CD4-positive, alpha-beta T cell (primary cell): ENCODE measurements at regions not wholly inside any gene's neighbourhood (a gene's known extent, or its start where the extent isn't known, plus 50 kb on each side); places are given as distances from the start of the nearest gene placed in this dataset.

ENCODE experiments used
- ATAC-seq: fragments of 200-7000 bp; cut with Tn5 transposase; one replicate; pipeline ENCODE4 v1.10.0; 2022; ENCODE audit warnings: mild to moderate bottlenecking; ENCODE audit not compliant: poor library complexity
- CTCF ChIA-PET: fragments of 350-600 bp; sonication (Branson Sonifier 250); formaldehyde crosslinking; loops from one replicate; lab custom pipeline; 2021; ENCODE audit warnings: antibody characterized with exemption, inconsistent platforms; lab: Charles Lee
- POLR2A ChIA-PET: fragments of 350-600 bp; sonication (Branson Sonifier 250); formaldehyde crosslinking; loops from one replicate; lab custom pipeline; 2021; ENCODE audit warnings: antibody characterized with exemption, inconsistent platforms; lab: Charles Lee
- DNase-seq, 14 experiments: peaks; one replicate each; pipeline ENCODE4 v3.0.0-alpha.2; 2013 to 2020; ENCODE audit warnings: mixed read lengths in 2 of 14
- H3K27ac ChIP-seq, 2 donors: one replicate each; pipeline versions ENCODE4 v1.5.1 to v1.7.0; 2013; ENCODE audit warnings: low read length in 2 of 2, low read depth in 1 of 2, mild to moderate bottlenecking in 1 of 2
- H3K27me3 ChIP-seq, 2 experiments: 1 replicate in 1 of 2; 2 replicates in 1 of 2; pipeline versions ENCODE4 v1.6.1 to v1.7.0; 2013; ENCODE audit warnings: low read length in 2 of 2, control low read depth in 1 of 2, mild to moderate bottlenecking in 1 of 2, moderate library complexity in 1 of 2; ENCODE audit not compliant: insufficient read depth in 2 of 2, control insufficient read depth in 1 of 2
- H3K36me3 ChIP-seq: one replicate; pipeline ENCODE4 v1.6.1; 2013; ENCODE audit warnings: low read length, control low read depth; ENCODE audit not compliant: insufficient read depth
- H3K4me1 ChIP-seq: one replicate; pipeline ENCODE4 v1.6.1; 2013; ENCODE audit warnings: low read length, control low read depth; ENCODE audit not compliant: insufficient read depth
- H3K4me3 ChIP-seq: one replicate; pipeline ENCODE4 v1.5.1; 2013; ENCODE audit warnings: mild to moderate bottlenecking, low read length, moderate library complexity
- H3K9me3 ChIP-seq, 2 experiments: 1 replicate in 1 of 2; 2 replicates in 1 of 2; pipeline versions ENCODE4 v1.6.1 to v1.7.0; 2013; ENCODE audit warnings: low read length in 2 of 2, mild to moderate bottlenecking in 2 of 2, control low read depth in 1 of 2, moderate library complexity in 1 of 2; ENCODE audit not compliant: control insufficient read depth in 1 of 2, insufficient read depth in 1 of 2
- H3K27ac Mint-ChIP-seq: one replicate; pipeline ENCODE4 v1.8.0; 2020; ENCODE audit warnings: mixed read lengths
- H3K27me3 Mint-ChIP-seq: one replicate; pipeline ENCODE4 v1.8.0; 2021; ENCODE audit warnings: mixed read lengths
- H3K36me3 Mint-ChIP-seq: one replicate; pipeline ENCODE4 v1.8.0; 2021; ENCODE audit warnings: low read depth, mixed read lengths
- H3K4me1 Mint-ChIP-seq: one replicate; pipeline ENCODE4 v1.8.0; 2021; ENCODE audit warnings: low read depth, mixed read lengths
- H3K4me3 Mint-ChIP-seq: one replicate; pipeline ENCODE4 v1.8.0; 2020; ENCODE audit warnings: mild to moderate bottlenecking, mixed read lengths
- H3K9me3 Mint-ChIP-seq: one replicate; pipeline ENCODE4 v1.8.0; 2020; ENCODE audit warnings: mixed read lengths
- CTCF ChIP-seq: fragments of 200-600 bp; IDR thresholded peaks from one replicate; pipeline ENCODE4 v1.8.0; 2022; ENCODE audit warnings: antibody characterized with exemption, mild to moderate bottlenecking
- intact Hi-C, 2 experiments: fragments of 100-400 bp; cut with DNase I in 1 of 2; cut with micrococcal nuclease in 1 of 2; formaldehyde crosslinking; loops; one replicate each; pipeline versions ENCODE4 v1.15.1 to v1.9.0; 2023 to 2025; cut with DNase I, micrococcal nuclease

- POLR2A ChIA-PET, result no interaction called here
- no peak overlapping the region for H3K27ac Mint-ChIP-seq
- no peak for DNase-seq
- TF ChIP-seq CTCF, result no peak
- ATAC-seq, result no peak
- H3K4me3 ChIP-seq, result no peak overlapping the region
- H3K4me3 Mint-ChIP-seq, result no peak overlapping the region
- H3K36me3 Mint-ChIP-seq, result no peaks in the 10 kb centered on the region
- H3K4me1 Mint-ChIP-seq, result no peaks in the 10 kb centered on the region
- H3K4me1 ChIP-seq, result no peaks in the 10 kb centered on the region
- H3K9me3 Mint-ChIP-seq, result no peaks in the 10 kb centered on the region
- intact Hi-C loops, result no loop called here
- H3K36me3 ChIP-seq, result no peaks in the 10 kb centered on the region
- H3K27ac ChIP-seq, result no peak overlapping the region
- peaks cover 21% of the 10 kb centered on the region for H3K27me3 Mint-ChIP-seq
- no peaks in the 10 kb centered on the region for H3K27me3 ChIP-seq
- no peaks in the 10 kb centered on the region for H3K9me3 ChIP-seq
- CTCF ChIA-PET, result no interaction called here
These were observed 149.8 kb downstream of the DACT1 start for GRCh38 chr14:58787592-58787991.

GRCh38 chr14:58788655-58789503 is 151.1 kb downstream of the DACT1 start:
- Histone ChIP-seq H3K4me1 (no peaks in the 10 kb centered on the region), H3K4me3 (no peak overlapping the region), H3K9me3 (no peaks in the 10 kb centered on the region), H3K36me3 (no peaks in the 10 kb centered on the region), H3K27ac (no peak overlapping the region), H3K27me3 (no peaks in the 10 kb centered on the region)
- ATAC-seq, result no peak
- Mint-ChIP-seq H3K9me3 (no peaks in the 10 kb centered on the region), H3K4me1 (no peaks in the 10 kb centered on the region), H3K36me3 (no peaks in the 10 kb centered on the region), H3K27me3 (peaks cover 21% of the 10 kb centered on the region), H3K4me3 (no peak overlapping the region), H3K27ac (no peak overlapping the region)
- intact Hi-C loops, result no loop called here
- ChIA-PET CTCF (no interaction called here), POLR2A (no interaction called here)
- no peak for TF ChIP-seq CTCF
- no peak for DNase-seq

GRCh38 chr14:58789736-58790135 is 152.0 kb downstream of the DACT1 start:
- H3K4me1 ChIP-seq, result no peaks in the 10 kb centered on the region
- DNase-seq (no peak), ATAC-seq (no peak)
- Mint-ChIP-seq H3K27me3 (peaks cover 21% of the 10 kb centered on the region), H3K27ac (no peak overlapping the region), H3K4me1 (no peaks in the 10 kb centered on the region), H3K9me3 (no peaks in the 10 kb centered on the region), H3K4me3 (no peak overlapping the region), H3K36me3 (no peaks in the 10 kb centered on the region)
- no peak overlapping the region for H3K27ac ChIP-seq
- ChIA-PET POLR2A (no interaction called here), CTCF (no interaction called here)
- no peaks in the 10 kb centered on the region for H3K36me3 ChIP-seq
- no peak for TF ChIP-seq CTCF
- no peak overlapping the region for H3K4me3 ChIP-seq
- no peaks in the 10 kb centered on the region for H3K27me3 ChIP-seq
- intact Hi-C loops, result no loop called here
- H3K9me3 ChIP-seq, result no peaks in the 10 kb centered on the region
